Keratinocyte (primary cell): ENCODE measurements at regions not wholly inside any gene's neighbourhood (a gene's known extent, or its start where the extent isn't known, plus 50 kb on each side); places are given as distances from the start of the nearest gene placed in this dataset.
A peak's percentile ranks its signal among the peaks of the same experiment; 100 is the strongest.

Experiments
- DNase-seq: peaks from one replicate; pipeline ENCODE4 v3.0.0-alpha.2; 2011; ENCODE audit warnings: low read depth, missing footprints, low spot score
- FAIRE-seq: peaks from 2 replicates; lab custom pipeline; 2011; peaks lifted over from hg19 to GRCh38; lab: Jason Lieb, UNC
- H2AFZ ChIP-seq: 2 replicates; pipeline ENCODE4 v1.6.0; 2012; ENCODE audit warnings: low read length, control low read depth, inconsistent platforms; ENCODE audit not compliant: control insufficient read depth
- H3K27ac ChIP-seq: 2 replicates; pipeline ENCODE4 v1.5.1; 2011; ENCODE audit warnings: low read length; ENCODE audit not compliant: control insufficient read depth, insufficient read depth
- H3K27me3 ChIP-seq: 3 replicates; pipeline ENCODE4 v1.6.0; 2011; ENCODE audit warnings: low read length; ENCODE audit not compliant: control insufficient read depth, insufficient read depth; ENCODE audit errors: extremely low read depth
- H3K36me3 ChIP-seq, 2 experiments: 2 replicates in 1 of 2; 3 replicates in 1 of 2; pipeline ENCODE4 v1.5.1; 2011; ENCODE audit warnings: low read length in 2 of 2, mild to moderate bottlenecking in 1 of 2; ENCODE audit not compliant: control insufficient read depth in 2 of 2, insufficient read depth in 2 of 2; ENCODE audit errors: extremely low read depth in 1 of 2
- H3K4me1 ChIP-seq: 3 replicates; pipeline ENCODE4 v1.5.1; 2011; ENCODE audit warnings: low read length; ENCODE audit not compliant: control insufficient read depth, insufficient read depth; ENCODE audit errors: extremely low read depth
- H3K4me2 ChIP-seq: 3 replicates; pipeline ENCODE4 v1.6.0; 2011; ENCODE audit warnings: low read depth, low read length; ENCODE audit not compliant: control insufficient read depth, insufficient read depth; ENCODE audit errors: extremely low read depth
- H3K4me3 ChIP-seq, 3 experiments: fragments of 200-600 bp in 1 of 3; sonication (generic) in 1 of 3; 2 replicates in 2 of 3; 3 replicates in 1 of 3; pipeline ENCODE4 v1.5.1; 2011 to 2016; ENCODE audit warnings: low read length in 3 of 3, mild to moderate bottlenecking in 3 of 3, control low read depth in 2 of 3, inconsistent platforms in 1 of 3, low read depth in 1 of 3, mixed read lengths in 1 of 3, mixed run types in 1 of 3, moderate library complexity in 1 of 3; ENCODE audit not compliant: control insufficient read depth in 2 of 3, insufficient read depth in 2 of 3; ENCODE audit errors: extremely low read depth in 1 of 3
- H3K79me2 ChIP-seq: 2 replicates; pipeline ENCODE4 v1.6.0; 2012; ENCODE audit warnings: low read length; ENCODE audit not compliant: control insufficient read depth, insufficient read depth
- H3K9ac ChIP-seq: 3 replicates; pipeline ENCODE4 v1.6.0; 2011; ENCODE audit warnings: low read length; ENCODE audit not compliant: control insufficient read depth, insufficient read depth; ENCODE audit errors: extremely low read depth
- H3K9me1 ChIP-seq: 3 replicates; pipeline ENCODE4 v1.6.0; 2011; ENCODE audit warnings: low read length; ENCODE audit not compliant: control insufficient read depth, insufficient read depth; ENCODE audit errors: extremely low read depth
- H3K9me3 ChIP-seq: 2 replicates; pipeline ENCODE4 v1.5.1; 2012; ENCODE audit warnings: low read depth, low read length; ENCODE audit not compliant: control insufficient read depth
- H4K20me1 ChIP-seq: 3 replicates; pipeline ENCODE4 v1.6.0; 2011; ENCODE audit warnings: low read length; ENCODE audit not compliant: control insufficient read depth, insufficient read depth; ENCODE audit errors: extremely low read depth
- EZH2 ChIP-seq: IDR thresholded peaks from one replicate; pipeline ENCODE4 v1.6.1; 2012; ENCODE audit warnings: inconsistent platforms, mild to moderate bottlenecking, low read length, moderate library complexity
- dilution Hi-C: fragments of 300-500 bp; cut with MboI; formaldehyde crosslinking; loops from one replicate; pipeline ENCODE4 v1.7.0; 2020; ENCODE audit warnings: low sequenced_read_pairs; ENCODE audit not compliant: extremely low pct_ligation_motif_present
- TF ChIP-seq, protein P1 (sequence below), 3 experiments: IDR thresholded peaks in 1 of 3; conservative IDR thresholded peaks in 1 of 3; optimal IDR thresholded peaks in 1 of 3; 2 replicates in 2 of 3; 3 replicates in 1 of 3; pipeline versions ENCODE3 to v1.5.1; 2011; ENCODE audit warnings: low read length in 3 of 3, mild to moderate bottlenecking in 3 of 3, moderate library complexity in 2 of 3, control low read depth in 1 of 3, inconsistent platforms in 1 of 3; ENCODE audit not compliant: insufficient read depth in 2 of 3; ENCODE audit errors: extremely low read depth in 1 of 3

DNA sequence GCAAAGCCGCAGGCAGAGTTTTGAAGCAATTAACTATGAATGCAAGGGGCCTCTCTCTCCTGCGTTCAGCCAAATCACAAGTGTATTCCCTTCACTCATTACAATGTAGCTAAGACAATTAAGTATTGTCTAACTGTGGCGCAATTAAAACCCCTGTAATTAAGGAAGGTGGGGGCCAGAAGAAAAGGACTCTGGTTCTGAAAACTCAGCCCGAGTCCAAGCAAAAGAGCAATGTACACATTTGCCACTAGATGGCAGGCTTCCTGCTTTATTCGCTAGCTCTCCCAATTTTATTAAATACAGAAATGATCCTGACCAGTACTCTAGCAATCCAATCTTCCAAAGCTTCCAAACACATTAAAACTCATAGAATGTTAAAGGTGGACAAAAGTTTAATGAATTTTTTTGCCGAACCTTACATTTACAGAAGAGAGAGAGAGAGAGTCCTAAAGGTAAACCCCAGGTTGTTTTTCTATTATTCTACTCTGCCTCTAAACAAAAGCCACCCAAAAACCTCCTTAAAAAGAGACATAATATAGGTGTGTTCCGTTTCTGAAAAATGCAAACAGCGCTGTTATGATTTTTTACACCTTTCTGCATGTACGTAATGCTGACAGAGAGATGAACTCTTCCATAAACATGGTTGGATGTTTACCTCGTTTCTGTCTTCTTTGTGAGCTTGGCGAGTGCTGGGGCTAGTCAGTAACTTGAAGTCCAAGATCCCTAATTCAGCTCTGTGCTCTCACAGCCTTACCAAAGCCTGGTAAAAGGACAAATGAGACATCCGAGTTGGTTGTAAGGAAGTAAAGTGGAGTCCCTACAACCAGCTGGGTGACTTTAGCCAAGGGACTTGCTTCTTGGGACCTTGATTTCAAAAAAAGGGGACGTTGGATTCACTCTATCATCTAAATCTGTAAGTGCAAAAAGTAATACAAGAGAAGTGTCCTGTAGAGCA, 50.9 kb upstream of the VASH1 start:
- no peaks in the 10 kb centered on the region for H3K9me3 ChIP-seq
- no peaks in the 10 kb centered on the region for H3K4me1 ChIP-seq
- no peaks in the 10 kb centered on the region for H3K9me1 ChIP-seq
- TF ChIP-seq EZH2 = no peak
- TF ChIP-seq, protein P1, sequence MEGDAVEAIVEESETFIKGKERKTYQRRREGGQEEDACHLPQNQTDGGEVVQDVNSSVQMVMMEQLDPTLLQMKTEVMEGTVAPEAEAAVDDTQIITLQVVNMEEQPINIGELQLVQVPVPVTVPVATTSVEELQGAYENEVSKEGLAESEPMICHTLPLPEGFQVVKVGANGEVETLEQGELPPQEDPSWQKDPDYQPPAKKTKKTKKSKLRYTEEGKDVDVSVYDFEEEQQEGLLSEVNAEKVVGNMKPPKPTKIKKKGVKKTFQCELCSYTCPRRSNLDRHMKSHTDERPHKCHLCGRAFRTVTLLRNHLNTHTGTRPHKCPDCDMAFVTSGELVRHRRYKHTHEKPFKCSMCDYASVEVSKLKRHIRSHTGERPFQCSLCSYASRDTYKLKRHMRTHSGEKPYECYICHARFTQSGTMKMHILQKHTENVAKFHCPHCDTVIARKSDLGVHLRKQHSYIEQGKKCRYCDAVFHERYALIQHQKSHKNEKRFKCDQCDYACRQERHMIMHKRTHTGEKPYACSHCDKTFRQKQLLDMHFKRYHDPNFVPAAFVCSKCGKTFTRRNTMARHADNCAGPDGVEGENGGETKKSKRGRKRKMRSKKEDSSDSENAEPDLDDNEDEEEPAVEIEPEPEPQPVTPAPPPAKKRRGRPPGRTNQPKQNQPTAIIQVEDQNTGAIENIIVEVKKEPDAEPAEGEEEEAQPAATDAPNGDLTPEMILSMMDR (optimal IDR thresholded peaks at IDR 0.05 in 1 of 3, IDR thresholded peaks at IDR 0.05 in 1 of 3, conservative IDR thresholded peaks at IDR 0.05 in 1 of 3; ENCODE audit: extremely low read depth in 1 of 3, insufficient read depth in 2 of 3, low read length in 3 of 3) = peak; percentile 59 to 75 (median 64)
- H3K4me3 ChIP-seq = no peak overlapping the region
- no peak overlapping the region for H3K9ac ChIP-seq
- no peaks in the 10 kb centered on the region for H3K79me2 ChIP-seq
- H2AFZ ChIP-seq = no peak overlapping the region
- H4K20me1 ChIP-seq = no peaks in the 10 kb centered on the region
- no peak overlapping the region for H3K4me2 ChIP-seq
- no peak for DNase-seq
- no peak for FAIRE-seq
- H3K27me3 ChIP-seq = no peaks in the 10 kb centered on the region
- no peak overlapping the region for H3K27ac ChIP-seq
- no peaks in the 10 kb centered on the region for H3K36me3 ChIP-seq
- dilution Hi-C loops = no loop called here
